Esophagus muscularis mucosa (tissue), 4 donors: ENCODE measurements at regions not wholly inside any gene's neighbourhood (a gene's known extent, or its start where the extent isn't known, plus 50 kb on each side); places are given as distances from the start of the nearest gene placed in this dataset.

Experiments used
- DNase-seq: peaks from one replicate; pipeline ENCODE4 v3.0.0-alpha.2; 2017; ENCODE audit errors: extremely low spot score
- H3K27ac ChIP-seq, 4 donors: fragments of 200-600 bp; sonication (generic); replicated peaks in 1 of 4; 1 replicate in 3 of 4; 2 replicates in 1 of 4; pipeline ENCODE4 v1.5.1; 2016 to 2019; ENCODE audit warnings: mild to moderate bottlenecking in 1 of 4
- H3K27me3 ChIP-seq, 4 donors: fragments of 200-600 bp; sonication (generic); one replicate each; pipeline versions ENCODE4 v1.5.1 to v1.6.0; 2016 to 2019
- H3K36me3 ChIP-seq, 4 donors: fragments of 200-600 bp; sonication (generic); one replicate each; pipeline ENCODE4 v1.5.1; 2016 to 2019
- H3K4me1 ChIP-seq, 4 donors: fragments of 200-600 bp; sonication (generic); one replicate each; pipeline ENCODE4 v1.5.1; 2016 to 2019
- H3K4me3 ChIP-seq, 4 donors: fragments of 200-600 bp; sonication (generic); 1 replicate in 2 of 4; 2 replicates in 2 of 4; pipeline ENCODE4 v1.5.1; 2016 to 2019; ENCODE audit warnings: mild to moderate bottlenecking in 4 of 4, moderate library complexity in 1 of 4
- H3K9me3 ChIP-seq, 4 donors: fragments of 200-600 bp; sonication (generic); 1 replicate in 3 of 4; 2 replicates in 1 of 4; pipeline ENCODE4 v1.5.1; 2016 to 2019
- EP300 ChIP-seq: sonication (generic); formaldehyde crosslinking; IDR thresholded peaks from one replicate; pipeline ENCODE4 v1.6.1; 2017; ENCODE audit warnings: antibody characterized with exemption
- POLR2A ChIP-seq: fragments of 450-650 bp; IDR thresholded peaks from one replicate; pipeline ENCODE4 v1.6.1; 2017; ENCODE audit warnings: antibody characterized with exemption, moderate library complexity, mild to moderate bottlenecking, low read depth
- POLR2AphosphoS5 ChIP-seq, 2 donors: sonication (generic); formaldehyde crosslinking; IDR thresholded peaks; one replicate each; pipeline ENCODE4 v1.6.1; 2017; ENCODE audit warnings: antibody characterized with exemption in 2 of 2
- WGBS: methylation state at CpG from one replicate; pipeline ENCODE4 v1.1.5; 2018; 5-methylcytosine and 5-hydroxymethylcytosine counted together
- intact Hi-C: fragments of 100-400 bp; cut with DNase I; formaldehyde crosslinking; loops from one replicate; pipeline ENCODE4 v1.15.1; 2023
- TF ChIP-seq, protein P1 (sequence below), 3 experiments: fragments of 200-600 bp in 2 of 3; fragments of 450-650 bp in 1 of 3; sonication (generic) in 2 of 3; IDR thresholded peaks; one replicate each; pipeline ENCODE4 v1.5.1; 2017 to 2019; ENCODE audit warnings: antibody characterized with exemption in 3 of 3, mild to moderate bottlenecking in 2 of 3, moderate library complexity in 1 of 3

DNA sequence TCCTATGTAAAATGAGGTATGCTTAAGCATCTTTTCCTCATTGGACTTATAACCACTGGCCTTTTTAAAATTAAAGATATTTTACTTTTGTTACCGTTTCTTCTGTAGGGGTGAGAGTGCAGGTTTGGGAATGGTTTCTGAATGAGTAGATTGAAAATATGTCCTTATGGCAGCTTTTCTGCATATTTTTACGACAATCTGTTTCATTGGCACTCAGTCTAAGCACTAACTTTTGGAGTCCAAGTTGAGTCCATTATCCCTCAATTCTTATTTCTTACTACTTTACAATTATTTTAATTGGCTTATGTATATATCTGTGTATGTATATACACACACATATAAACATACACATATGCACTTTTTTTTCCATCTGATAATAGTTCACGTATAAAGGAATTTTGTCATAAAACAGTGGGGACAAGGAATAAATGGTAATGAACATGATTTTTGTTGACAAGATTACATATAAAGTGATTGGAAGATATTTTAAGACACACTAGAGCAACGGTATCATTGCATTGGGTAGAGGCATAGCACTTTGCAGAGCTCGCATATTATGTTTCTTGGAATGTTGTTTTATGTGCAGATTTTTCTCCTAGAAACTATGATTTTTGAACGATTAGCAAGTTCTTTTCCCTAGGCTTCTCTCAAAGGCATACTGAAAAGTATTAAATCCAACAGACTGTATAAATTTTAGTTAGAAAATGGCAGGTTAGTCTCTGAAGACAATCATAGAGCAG lies 133.0 kb downstream of the FAT4 start:
- TF ChIP-seq EP300, result no peak
- TF ChIP-seq POLR2AphosphoS5 (IDR thresholded peaks at IDR 0.05), result no peak
- TF ChIP-seq, protein P1, sequence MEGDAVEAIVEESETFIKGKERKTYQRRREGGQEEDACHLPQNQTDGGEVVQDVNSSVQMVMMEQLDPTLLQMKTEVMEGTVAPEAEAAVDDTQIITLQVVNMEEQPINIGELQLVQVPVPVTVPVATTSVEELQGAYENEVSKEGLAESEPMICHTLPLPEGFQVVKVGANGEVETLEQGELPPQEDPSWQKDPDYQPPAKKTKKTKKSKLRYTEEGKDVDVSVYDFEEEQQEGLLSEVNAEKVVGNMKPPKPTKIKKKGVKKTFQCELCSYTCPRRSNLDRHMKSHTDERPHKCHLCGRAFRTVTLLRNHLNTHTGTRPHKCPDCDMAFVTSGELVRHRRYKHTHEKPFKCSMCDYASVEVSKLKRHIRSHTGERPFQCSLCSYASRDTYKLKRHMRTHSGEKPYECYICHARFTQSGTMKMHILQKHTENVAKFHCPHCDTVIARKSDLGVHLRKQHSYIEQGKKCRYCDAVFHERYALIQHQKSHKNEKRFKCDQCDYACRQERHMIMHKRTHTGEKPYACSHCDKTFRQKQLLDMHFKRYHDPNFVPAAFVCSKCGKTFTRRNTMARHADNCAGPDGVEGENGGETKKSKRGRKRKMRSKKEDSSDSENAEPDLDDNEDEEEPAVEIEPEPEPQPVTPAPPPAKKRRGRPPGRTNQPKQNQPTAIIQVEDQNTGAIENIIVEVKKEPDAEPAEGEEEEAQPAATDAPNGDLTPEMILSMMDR (IDR thresholded peaks at IDR 0.05), result no peak
- no peak for TF ChIP-seq POLR2A
- no peaks in the 10 kb centered on the region for H3K9me3 ChIP-seq
- H3K27me3 ChIP-seq, result no peaks in the 10 kb centered on the region
- intact Hi-C loops, result no loop called here
- H3K27ac ChIP-seq, result no peak overlapping the region
- H3K4me3 ChIP-seq, result no peak overlapping the region
- H3K4me1 ChIP-seq, result peaks cover 0 to 11% (median 4%) of the 10 kb centered on the region in 4 donors
- 92% methylated on average over 5 of the region's 6 CpGs for WGBS
- no peak for DNase-seq
- H3K36me3 ChIP-seq, result peaks cover 11 to 42% (median 28%) of the 10 kb centered on the region in 4 donors

DNA sequence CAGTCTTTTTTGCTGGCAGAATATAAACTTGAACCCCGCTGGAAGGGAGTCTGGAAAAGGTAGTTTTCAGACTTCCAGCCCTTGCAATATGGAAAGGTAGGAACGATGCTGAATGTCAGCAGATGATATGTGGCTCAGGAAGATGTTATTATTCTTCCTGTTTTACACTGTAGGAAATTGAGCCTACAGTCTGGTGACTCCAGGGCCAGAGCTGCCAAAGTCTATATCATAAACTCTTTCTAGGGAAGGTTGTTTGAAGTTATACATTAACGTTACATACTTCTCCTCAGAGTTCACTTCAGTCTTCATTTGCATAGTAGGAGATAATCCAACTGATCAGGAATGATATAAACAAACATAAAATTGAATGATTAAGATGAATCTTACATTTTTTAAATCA lies 141.3 kb downstream of the FAT4 start:
- peaks cover 0 to 18% (median 7%) of the 10 kb centered on the region in 4 donors for H3K36me3 ChIP-seq
- WGBS, result 64% methylated on average over 2 of the region's 3 CpGs
- no peaks in the 10 kb centered on the region for H3K9me3 ChIP-seq
- no peak overlapping the region for H3K27ac ChIP-seq
- no peak overlapping the region for H3K4me3 ChIP-seq
- TF ChIP-seq POLR2AphosphoS5 (IDR thresholded peaks at IDR 0.05) (no peak), EP300 (no peak), POLR2A (no peak)
- TF ChIP-seq, protein P1 (IDR thresholded peaks at IDR 0.05), result no peak
- intact Hi-C loops, result no loop called here
- peaks cover 0 to 4% (median 0%) of the 10 kb centered on the region in 4 donors for H3K4me1 ChIP-seq
- H3K27me3 ChIP-seq, result no peaks in the 10 kb centered on the region
- DNase-seq, result no peak

DNA sequence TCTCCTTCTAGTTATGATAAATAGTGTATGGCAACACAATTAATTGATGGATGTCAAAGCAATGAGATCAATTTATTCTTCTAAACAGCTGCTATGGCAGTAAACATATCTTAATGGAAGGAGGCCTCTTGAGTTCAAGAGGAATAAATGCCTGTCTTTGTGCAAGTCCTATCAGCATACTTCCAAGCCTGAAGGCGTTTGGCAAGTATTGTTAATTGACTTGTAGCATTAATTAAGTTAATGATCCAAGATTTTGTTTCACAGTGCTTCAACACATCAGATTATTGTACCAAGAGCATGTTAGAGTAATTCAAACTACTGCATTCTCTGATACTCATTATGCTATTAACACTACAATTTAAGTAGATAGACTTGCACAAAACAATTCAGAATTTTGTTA lies 144.8 kb downstream of the FAT4 start:
- Histone ChIP-seq H3K27me3 (no peaks in the 10 kb centered on the region), H3K4me1 (peaks cover 0 to 4% (median 0%) of the 10 kb centered on the region in 4 donors), H3K36me3 (no peaks in the 10 kb centered on the region), H3K9me3 (no peaks in the 10 kb centered on the region), H3K27ac (no peak overlapping the region), H3K4me3 (no peak overlapping the region)
- intact Hi-C loops, result no loop called here
- no peak for DNase-seq
- TF ChIP-seq, protein P1 (IDR thresholded peaks at IDR 0.05), result no peak
- TF ChIP-seq EP300 (no peak), POLR2AphosphoS5 (IDR thresholded peaks at IDR 0.05) (no peak), POLR2A (no peak)
- WGBS, result 89% methylated on average over 1 of the region's 1 CpG

DNA sequence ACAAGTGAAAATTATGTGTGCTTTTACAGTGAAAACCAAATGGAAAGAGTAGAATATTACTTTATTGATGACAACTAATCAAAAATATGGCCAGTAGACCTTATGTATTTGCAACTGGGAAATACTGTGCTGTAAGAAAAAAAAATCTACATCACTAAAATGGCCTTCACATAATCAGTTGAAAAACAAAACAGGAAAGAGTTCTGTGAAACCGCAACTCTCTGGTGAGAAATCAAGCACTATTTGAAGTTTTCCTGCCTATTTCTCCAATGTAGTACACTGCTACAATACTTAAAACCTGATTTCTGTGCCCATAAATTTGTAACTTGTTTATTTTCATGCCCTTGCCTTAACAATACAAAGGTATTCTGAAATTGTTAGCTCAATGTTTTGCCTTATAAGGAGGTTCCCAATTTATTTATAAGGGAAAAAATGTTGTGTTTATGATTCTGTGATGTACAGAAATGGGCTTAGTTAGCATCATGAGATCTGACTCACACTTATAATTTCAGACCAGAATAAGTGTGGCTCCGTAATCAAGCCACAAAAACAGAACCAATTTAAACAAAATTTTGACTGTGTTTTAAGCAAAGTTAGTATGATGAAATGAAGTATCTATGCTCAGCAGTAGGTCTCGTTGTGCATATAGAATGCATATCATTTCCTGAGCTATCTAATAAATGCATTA lies 147.1 kb downstream of the FAT4 start:
- DNase-seq, result no peak
- Histone ChIP-seq H3K27me3 (no peaks in the 10 kb centered on the region), H3K9me3 (no peaks in the 10 kb centered on the region), H3K36me3 (no peaks in the 10 kb centered on the region), H3K4me1 (peaks cover 0 to 4% (median 0%) of the 10 kb centered on the region in 4 donors), H3K4me3 (no peak overlapping the region), H3K27ac (no peak overlapping the region)
- no peak for TF ChIP-seq EP300
- TF ChIP-seq POLR2A, result no peak
- TF ChIP-seq, protein P1 (IDR thresholded peaks at IDR 0.05), result no peak
- TF ChIP-seq POLR2AphosphoS5 (IDR thresholded peaks at IDR 0.05), result no peak
- intact Hi-C loops, result no loop called here
- WGBS, result 79% methylated on average over 3 of the region's 3 CpGs
